PC-9 (cell line): ENCODE measurements at regions not wholly inside any gene's neighbourhood (a gene's known extent, or its start where the extent isn't known, plus 50 kb on each side); places are given as distances from the start of the nearest gene placed in this dataset.

Experiments used
- BruUV-seq: library from RNA; stranded (reverse); fragments of 400-500 nt; replicated peaks from 2 replicates; lab custom pipeline; 2021; lab: Mats Ljungman, UMichigan
- CTCF ChIA-PET: fragments of 300-600 bp; sonication (Branson Sonifier 250); formaldehyde crosslinking; loops from one replicate; lab custom pipeline; 2022; ENCODE audit warnings: antibody characterized with exemption; lab: Charles Lee
- POLR2A ChIA-PET: fragments of 300-600 bp; sonication (Branson Sonifier 250); formaldehyde crosslinking; loops from one replicate; lab custom pipeline; 2022; ENCODE audit warnings: antibody characterized with exemption; ENCODE audit not compliant: unreplicated experiment; lab: Charles Lee
- DNase-seq, 2 experiments: peaks; one replicate each; pipeline versions ENCODE4 v3.0.0 to v3.0.0-alpha.2; 2015 to 2022; ENCODE audit warnings: mixed read lengths in 1 of 2
- H2AFZ ChIP-seq: fragments of 200-600 bp; sonication (generic); 2 replicates; pipeline ENCODE4 v1.8.1; 2017; ENCODE audit warnings: antibody characterized with exemption
- H3F3A ChIP-seq: fragments of 200-600 bp; sonication (generic); 2 replicates; pipeline ENCODE4 v1.8.1; 2017; ENCODE audit warnings: antibody characterized with exemption, mild to moderate bottlenecking, low read depth; ENCODE audit not compliant: insufficient read depth
- H3K27ac ChIP-seq: fragments of 200-600 bp; sonication (generic); 2 replicates; pipeline ENCODE4 v1.6.1; 2016; ENCODE audit warnings: mixed run types
- H3K27me3 ChIP-seq: fragments of 200-600 bp; sonication (generic); 2 replicates; pipeline ENCODE4 v1.6.1; 2016; ENCODE audit warnings: low read depth, mixed run types; ENCODE audit not compliant: insufficient read depth
- H3K36me3 ChIP-seq: fragments of 200-600 bp; sonication (generic); 2 replicates; pipeline ENCODE4 v1.6.1; 2016; ENCODE audit warnings: low read depth, mixed run types
- H3K4me1 ChIP-seq: fragments of 200-600 bp; sonication (generic); replicated peaks from 2 replicates; pipeline ENCODE4 v1.6.1; 2016; ENCODE audit warnings: mixed run types; ENCODE audit not compliant: insufficient read depth
- H3K4me2 ChIP-seq: fragments of 200-600 bp; sonication (generic); 2 replicates; pipeline ENCODE4 v1.6.1; 2017; ENCODE audit warnings: mixed run types
- H3K4me3 ChIP-seq: fragments of 200-600 bp; sonication (generic); 2 replicates; pipeline ENCODE4 v1.6.1; 2016; ENCODE audit warnings: mixed run types
- H3K79me2 ChIP-seq: fragments of 200-600 bp; sonication (generic); 2 replicates; pipeline ENCODE4 v1.6.1; 2017; ENCODE audit warnings: low read depth, mixed run types
- H3K9me2 ChIP-seq: fragments of 200-600 bp; sonication (generic); 2 replicates; pipeline ENCODE4 v1.8.1; 2017; ENCODE audit warnings: mild to moderate bottlenecking; ENCODE audit not compliant: insufficient read depth
- H3K9me3 ChIP-seq: fragments of 200-600 bp; sonication (generic); 2 replicates; pipeline ENCODE4 v1.8.1; 2016; ENCODE audit warnings: low read depth; ENCODE audit not compliant: insufficient read depth
- H4K20me1 ChIP-seq: fragments of 200-600 bp; sonication (generic); 2 replicates; pipeline ENCODE4 v1.8.1; 2017; ENCODE audit not compliant: insufficient read depth
- EZH2 ChIP-seq: fragments of 200-600 bp; sonication (generic); IDR thresholded peaks from 2 replicates; pipeline ENCODE4 v1.8.0; 2017; ENCODE audit warnings: antibody characterized with exemption, low read depth
- intact Hi-C: fragments of 100-400 bp; cut with micrococcal nuclease; formaldehyde crosslinking; loops from one replicate; pipeline ENCODE4 v1.10.0; 2022; ENCODE audit not compliant: unreplicated experiment
- TF ChIP-seq, protein P1 (sequence below): fragments of 200-600 bp; sonication (generic); conservative IDR thresholded peaks from 2 replicates; pipeline ENCODE4 v1.6.1; 2017; ENCODE audit warnings: mixed run types, antibody characterized with exemption, mild to moderate bottlenecking, moderate library complexity

DNA sequence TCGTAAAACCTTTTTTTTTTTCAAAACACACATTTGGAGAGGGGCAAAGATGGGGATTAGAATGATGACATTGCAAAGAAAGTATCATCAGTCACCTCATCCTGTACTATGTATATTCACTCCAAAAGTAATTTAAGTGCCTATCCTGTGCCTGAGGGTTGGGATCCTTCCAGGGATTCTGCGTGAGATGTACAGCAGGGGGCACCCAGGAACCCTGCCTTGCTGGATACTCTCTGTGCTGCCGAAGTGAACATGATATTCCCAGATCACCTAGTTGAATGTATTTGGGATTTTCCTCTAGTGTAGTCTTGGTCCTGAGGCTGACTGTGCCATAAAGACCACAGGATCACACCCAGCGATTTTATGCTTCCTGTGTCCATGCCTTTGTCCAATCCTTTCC lies 372.7 kb downstream of the IPO8 start:
- no peaks in the 10 kb centered on the region for H4K20me1 ChIP-seq
- no peak overlapping the region for H3K27ac ChIP-seq
- H3K79me2 ChIP-seq = no peaks in the 10 kb centered on the region
- no peak overlapping the region for H3K4me2 ChIP-seq
- no peaks in the 10 kb centered on the region for H3K9me2 ChIP-seq
- BruUV-seq = no TSS peak
- no peak for TF ChIP-seq EZH2
- TF ChIP-seq, protein P1, sequence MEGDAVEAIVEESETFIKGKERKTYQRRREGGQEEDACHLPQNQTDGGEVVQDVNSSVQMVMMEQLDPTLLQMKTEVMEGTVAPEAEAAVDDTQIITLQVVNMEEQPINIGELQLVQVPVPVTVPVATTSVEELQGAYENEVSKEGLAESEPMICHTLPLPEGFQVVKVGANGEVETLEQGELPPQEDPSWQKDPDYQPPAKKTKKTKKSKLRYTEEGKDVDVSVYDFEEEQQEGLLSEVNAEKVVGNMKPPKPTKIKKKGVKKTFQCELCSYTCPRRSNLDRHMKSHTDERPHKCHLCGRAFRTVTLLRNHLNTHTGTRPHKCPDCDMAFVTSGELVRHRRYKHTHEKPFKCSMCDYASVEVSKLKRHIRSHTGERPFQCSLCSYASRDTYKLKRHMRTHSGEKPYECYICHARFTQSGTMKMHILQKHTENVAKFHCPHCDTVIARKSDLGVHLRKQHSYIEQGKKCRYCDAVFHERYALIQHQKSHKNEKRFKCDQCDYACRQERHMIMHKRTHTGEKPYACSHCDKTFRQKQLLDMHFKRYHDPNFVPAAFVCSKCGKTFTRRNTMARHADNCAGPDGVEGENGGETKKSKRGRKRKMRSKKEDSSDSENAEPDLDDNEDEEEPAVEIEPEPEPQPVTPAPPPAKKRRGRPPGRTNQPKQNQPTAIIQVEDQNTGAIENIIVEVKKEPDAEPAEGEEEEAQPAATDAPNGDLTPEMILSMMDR = no peak
- CTCF ChIA-PET = no interaction called here
- no peak for DNase-seq
- intact Hi-C loops = no loop called here
- no peaks in the 10 kb centered on the region for H3K4me1 ChIP-seq
- H3K36me3 ChIP-seq = no peaks in the 10 kb centered on the region
- POLR2A ChIA-PET = no interaction called here
- H3F3A ChIP-seq = no peaks in the 10 kb centered on the region
- no peak overlapping the region for H2AFZ ChIP-seq
- peaks cover 13% of the 10 kb centered on the region; the same call in 1 of the 2 replicates for H3K27me3 ChIP-seq
- no peak overlapping the region for H3K4me3 ChIP-seq
- H3K9me3 ChIP-seq = no peaks in the 10 kb centered on the region

- H4K20me1 ChIP-seq = no peaks in the 10 kb centered on the region
- CTCF ChIA-PET = no interaction called here
- H3K79me2 ChIP-seq = no peaks in the 10 kb centered on the region
- intact Hi-C loops = no loop called here
- no TSS peak for BruUV-seq
- H3K27ac ChIP-seq = no peak overlapping the region
- no peaks in the 10 kb centered on the region for H3K9me2 ChIP-seq
- no peaks in the 10 kb centered on the region for H3F3A ChIP-seq
- H3K27me3 ChIP-seq = peaks cover 13% of the 10 kb centered on the region; the same call in 1 of the 2 replicates
- H3K4me1 ChIP-seq = no peaks in the 10 kb centered on the region
- TF ChIP-seq, protein P1 = no peak
- TF ChIP-seq EZH2 = no peak
- H2AFZ ChIP-seq = no peak overlapping the region
- DNase-seq = no peak
- H3K4me2 ChIP-seq = no peak overlapping the region
- no peaks in the 10 kb centered on the region for H3K36me3 ChIP-seq
- no peaks in the 10 kb centered on the region for H3K9me3 ChIP-seq
- POLR2A ChIA-PET = no interaction called here
- H3K4me3 ChIP-seq = no peak overlapping the region
Measured at GRCh38 chr12:30320561-30320960, 375.1 kb downstream of the IPO8 start.

DNA sequence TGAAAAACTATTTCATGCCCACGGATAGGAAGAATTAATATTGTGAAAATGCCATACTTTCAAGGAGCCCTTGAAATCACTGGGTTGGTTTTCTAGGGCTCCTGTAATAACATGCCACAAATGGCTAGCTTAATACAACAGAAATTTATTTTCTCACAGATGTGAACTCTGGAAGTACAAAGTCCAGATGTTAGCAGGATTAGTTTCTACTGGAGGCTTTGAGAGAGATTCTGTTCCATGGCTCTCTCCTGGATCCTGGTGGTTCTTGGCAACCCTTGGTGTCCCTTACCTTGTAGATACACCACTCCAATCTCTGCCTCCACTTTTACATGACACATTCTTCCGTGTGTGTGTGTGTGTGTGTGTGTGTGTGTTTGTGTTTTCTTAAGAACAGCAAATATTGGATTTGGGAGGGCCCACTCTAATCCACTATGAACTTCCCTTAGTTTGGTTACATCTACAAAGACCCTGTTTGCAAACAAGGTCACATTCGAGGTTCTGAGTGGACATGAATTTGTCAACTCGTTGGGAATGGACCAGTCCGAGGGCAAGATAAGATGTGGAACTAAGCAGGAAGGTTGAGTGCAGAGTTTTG lies 381.1 kb downstream of the IPO8 start:
- Histone ChIP-seq H3K4me1 (no peaks in the 10 kb centered on the region), H4K20me1 (no peaks in the 10 kb centered on the region), H3K27me3 (no peaks in the 10 kb centered on the region), H3K4me2 (no peak overlapping the region), H3F3A (no peaks in the 10 kb centered on the region), H3K4me3 (no peak overlapping the region), H2AFZ (no peak overlapping the region), H3K27ac (no peak overlapping the region), H3K9me3 (no peaks in the 10 kb centered on the region), H3K36me3 (no peaks in the 10 kb centered on the region), H3K9me2 (no peaks in the 10 kb centered on the region), H3K79me2 (no peaks in the 10 kb centered on the region)
- TF ChIP-seq EZH2 = no peak
- TF ChIP-seq, protein P1 = no peak
- ChIA-PET POLR2A (no interaction called here), CTCF (no interaction called here)
- intact Hi-C loops = no loop called here
- DNase-seq = no peak
- no TSS peak for BruUV-seq
